GM21619 (cell line): ENCODE measurements at regions not wholly inside any gene's neighbourhood (a gene's known extent, or its start where the extent isn't known, plus 50 kb on each side); places are given as distances from the start of the nearest gene placed in this dataset.
"Not testable (repeated sequence)": the region's sequence is repeated elsewhere in the genome, so short reads cannot be mapped to it uniquely, and the experiment has no call there.

ENCODE experiments used
- ATAC-seq: cut with Tn5 transposase; IDR thresholded peaks from one replicate; pipeline ENCODE4 v1.9.1; 2021; ENCODE audit not compliant: unreplicated experiment

GRCh38 chr3:74149466-74149865, 465.0 kb downstream of the CNTN3 start:
- no peak for ATAC-seq

- ATAC-seq = no peak
Observed at GRCh38 chr3:74145277-74145676, 469.2 kb downstream of the CNTN3 start.

- no peak for ATAC-seq
Observed at GRCh38 chr3:74139648-74140047, 474.8 kb downstream of the CNTN3 start.

GRCh38 chr3:74137790-74138189, 476.7 kb downstream of the CNTN3 start:
- ATAC-seq = no peak

GRCh38 chr3:74135808-74136207, 478.7 kb downstream of the CNTN3 start:
- ATAC-seq = no peak

GRCh38 chr3:74134831-74135230, 479.6 kb downstream of the CNTN3 start:
- no peak for ATAC-seq

- ATAC-seq = not testable (repeated sequence)
Observed at GRCh38 chr3:74131546-74132328, 482.7 kb downstream of the CNTN3 start.

- ATAC-seq = no peak
Observed at GRCh38 chr3:74129611-74130010, 484.8 kb downstream of the CNTN3 start.

- no peak for ATAC-seq
Observed at GRCh38 chr3:74129056-74129455, 485.4 kb downstream of the CNTN3 start.

GRCh38 chr3:74127256-74127655, 487.2 kb downstream of the CNTN3 start:
- no peak for ATAC-seq

GRCh38 chr3:74124782-74125181, 489.7 kb downstream of the CNTN3 start:
- ATAC-seq = no peak

GRCh38 chr3:74122281-74122680, 492.2 kb downstream of the CNTN3 start:
- ATAC-seq = no peak

GRCh38 chr3:74121761-74122160, 492.7 kb downstream of the CNTN3 start:
- ATAC-seq = no peak

GRCh38 chr3:74119221-74119620, 494.5 kb upstream of the PDZRN3 start:
- no peak for ATAC-seq

GRCh38 chr3:74115906-74116305, 491.2 kb upstream of the PDZRN3 start:
- ATAC-seq = no peak

GRCh38 chr3:74107451-74107850, 482.7 kb upstream of the PDZRN3 start:
- no peak for ATAC-seq

- no peak for ATAC-seq
Observed at GRCh38 chr3:74106925-74107324, 482.2 kb upstream of the PDZRN3 start.

- ATAC-seq = no peak
Observed at GRCh38 chr3:74091204-74091603, 466.5 kb upstream of the PDZRN3 start.

- no peak for ATAC-seq
Observed at GRCh38 chr3:74089814-74090213, 465.1 kb upstream of the PDZRN3 start.

- no peak for ATAC-seq
Observed at GRCh38 chr3:74080056-74080461, 455.3 kb upstream of the PDZRN3 start.

- ATAC-seq = no peak
Observed at GRCh38 chr3:74075241-74075640, 450.5 kb upstream of the PDZRN3 start.

- ATAC-seq = no peak
Observed at GRCh38 chr3:74074700-74075099, 450.0 kb upstream of the PDZRN3 start.

GRCh38 chr3:74067296-74067695, 442.6 kb upstream of the PDZRN3 start:
- ATAC-seq = no peak
